Kasumi-1 (cell line): ENCODE measurements at regions not wholly inside any gene's neighbourhood (a gene's known extent, or its start where the extent isn't known, plus 50 kb on each side); places are given as distances from the start of the nearest gene placed in this dataset.
"Not testable (repeated sequence)": the region's sequence is repeated elsewhere in the genome, so short reads cannot be mapped to it uniquely, and the experiment has no call there.

Experiments
- DNase-seq, 2 experiments: peaks; one replicate each; lab custom pipeline; 2025; lab: John Stamatoyannopoulos, UW

DNA sequence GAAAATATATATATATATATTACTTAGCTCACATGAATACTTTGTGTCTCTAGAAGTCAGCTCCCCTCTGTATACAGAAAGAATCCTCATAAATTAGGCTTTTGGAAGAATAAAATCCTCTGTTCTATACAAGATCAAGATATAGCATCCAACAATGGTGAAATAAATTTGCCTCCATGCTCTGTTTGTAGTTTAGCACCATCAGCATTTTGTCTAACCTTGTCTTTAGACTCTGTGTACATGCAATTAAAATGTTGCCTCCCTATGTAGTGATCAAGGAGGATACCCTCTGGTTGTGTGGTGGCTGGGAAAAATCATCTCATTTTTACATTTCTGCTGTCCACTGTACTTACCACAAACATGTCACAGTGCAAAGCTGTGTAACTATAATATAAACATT, 189.7 kb downstream of the C7orf25 start:
- DNase-seq = no peak

- no peak for DNase-seq
Measured at GRCh38 chr7:42720991-42721796, 190.7 kb downstream of the C7orf25 start.

GRCh38 chr7:42720012-42720411, 191.9 kb downstream of the C7orf25 start:
- no peak for DNase-seq

DNA sequence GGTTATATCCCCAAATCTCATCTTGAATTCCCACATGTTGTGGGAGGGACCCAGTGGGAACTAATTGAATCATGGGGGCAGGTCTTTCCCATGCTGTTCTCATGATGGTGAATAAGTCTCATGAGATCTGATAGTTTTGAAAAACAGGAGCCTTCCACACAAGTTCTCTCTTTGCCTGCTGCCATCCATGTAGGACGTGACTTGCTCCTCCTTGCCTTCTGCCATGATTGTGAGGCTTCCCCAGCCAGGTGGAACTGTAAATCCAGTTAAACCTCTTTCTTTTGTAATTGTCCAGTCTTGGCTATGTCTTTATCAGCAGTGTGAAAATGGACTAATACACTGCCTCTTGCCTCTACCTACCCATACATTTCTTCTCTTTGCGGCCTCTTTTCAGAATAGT, 193.4 kb downstream of the C7orf25 start:
- not testable (repeated sequence) for DNase-seq

DNA sequence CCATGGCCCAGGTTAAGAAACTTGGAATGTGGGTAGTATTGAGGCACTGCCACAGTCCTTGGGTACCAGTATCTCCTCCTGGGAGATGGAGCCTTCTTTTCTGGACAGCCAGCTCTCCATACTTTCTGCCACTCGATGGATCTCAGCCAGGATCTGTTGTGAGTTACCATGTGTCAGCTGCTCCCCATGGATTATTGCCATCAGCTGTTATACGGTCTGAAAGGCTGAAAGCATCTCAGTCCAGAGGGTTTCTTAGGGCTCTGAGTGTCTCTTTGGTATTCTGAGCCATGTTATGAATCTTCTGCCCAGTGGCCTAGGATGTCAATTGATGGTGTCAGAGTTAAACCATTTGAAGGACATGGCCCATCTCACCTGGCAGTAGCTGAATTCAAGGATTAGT, 197.5 kb downstream of the C7orf25 start:
- no peak for DNase-seq

DNA sequence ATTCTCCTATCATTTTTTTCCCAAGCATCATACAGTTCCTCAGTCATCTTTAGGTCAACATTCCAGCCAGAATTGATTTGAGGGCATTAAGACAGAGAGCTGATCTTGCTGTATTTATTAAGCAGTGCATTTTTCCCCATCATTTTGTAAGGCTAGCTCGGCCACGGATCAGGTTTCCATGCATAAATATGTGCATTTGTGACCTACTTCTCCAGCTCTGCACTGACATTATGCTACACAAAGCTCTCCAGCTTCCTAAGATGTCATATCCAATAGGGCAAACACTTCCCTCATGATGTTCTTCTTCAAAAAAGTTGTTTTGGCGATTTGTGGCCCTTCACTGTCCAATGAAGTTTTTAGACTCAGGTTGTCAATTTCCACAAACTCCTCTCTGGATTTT, 202.6 kb downstream of the C7orf25 start:
- DNase-seq = no peak

DNA sequence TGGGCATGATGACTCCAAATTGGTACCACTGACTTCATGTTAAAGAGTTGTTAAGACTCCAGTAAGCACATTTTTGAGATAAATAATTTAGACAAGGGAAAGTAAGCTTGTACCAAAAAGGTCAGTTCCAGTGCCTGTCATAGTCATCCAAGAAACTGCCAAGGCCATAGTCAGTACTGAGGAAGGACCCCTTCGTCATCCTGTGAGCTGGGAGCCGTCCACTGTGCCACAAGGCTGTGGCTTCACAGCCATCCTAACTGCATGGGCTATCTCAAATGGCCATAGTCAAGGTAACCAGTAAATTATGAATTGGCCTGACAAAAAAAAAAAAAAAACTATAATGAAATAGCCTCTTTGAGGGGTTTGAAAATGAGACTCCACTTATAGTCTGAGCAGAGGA, 207.2 kb downstream of the C7orf25 start:
- no peak for DNase-seq

DNA sequence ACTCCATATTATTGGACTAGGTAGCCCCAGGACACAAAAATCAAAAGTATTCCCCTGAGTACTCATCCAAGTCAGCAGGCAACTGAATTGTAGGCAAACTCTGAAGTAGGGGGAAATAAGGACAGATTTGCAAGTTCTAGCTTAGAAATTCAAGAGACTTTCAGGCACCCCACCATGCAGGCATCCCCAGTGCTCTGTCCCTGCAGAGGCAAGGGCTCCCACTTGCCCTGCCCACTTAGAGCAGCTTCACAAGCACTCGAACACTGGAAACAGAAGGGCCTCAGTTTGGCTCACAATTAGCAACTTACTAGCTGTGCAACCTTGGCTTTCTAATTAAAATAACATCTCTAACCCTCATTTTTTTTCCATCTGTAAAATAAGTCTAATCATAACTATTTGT, 209.2 kb downstream of the C7orf25 start:
- DNase-seq = no peak

GRCh38 chr7:42700406-42701327, 211.2 kb downstream of the C7orf25 start:
- DNase-seq = no peak

DNA sequence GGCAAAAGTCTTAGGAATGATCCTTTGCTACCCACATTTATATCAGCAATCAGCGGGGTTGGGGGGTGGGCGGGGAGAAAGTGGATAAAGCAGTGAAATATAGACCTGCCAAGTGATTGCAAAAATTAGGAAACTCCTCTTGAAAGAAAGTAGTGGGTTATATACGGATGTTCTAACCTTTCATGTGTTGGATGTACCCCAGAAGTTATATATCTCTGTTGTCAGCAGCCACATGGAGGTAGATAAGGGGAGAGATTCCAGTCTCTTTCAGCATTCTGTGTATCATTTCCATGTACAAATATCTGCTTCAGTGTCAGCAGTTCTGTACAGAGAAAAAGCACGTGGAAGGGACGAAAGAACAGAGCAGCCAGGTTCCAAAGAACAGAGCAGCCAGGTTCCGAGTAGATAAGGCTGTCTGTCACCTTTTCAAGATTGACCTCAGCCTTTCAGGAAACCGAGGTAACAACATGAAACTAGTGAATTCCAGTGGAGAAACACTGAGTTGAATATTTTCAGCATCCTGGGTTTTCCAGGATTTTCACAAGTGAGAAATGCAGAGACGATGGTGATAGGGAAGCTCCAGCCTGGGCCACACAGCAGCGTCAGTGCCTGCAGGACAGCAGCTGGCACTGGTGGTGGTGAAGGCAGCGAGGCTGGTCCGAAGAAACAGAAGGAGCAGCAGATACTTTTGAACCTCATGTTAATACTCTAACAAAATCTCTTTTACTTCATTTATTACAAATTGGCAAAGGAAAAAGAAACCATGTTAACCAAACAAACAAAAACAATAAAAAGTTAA, 212.3 kb downstream of the C7orf25 start:
- DNase-seq = no peak

- no peak for DNase-seq
Measured at GRCh38 chr7:42698600-42699374, 213.1 kb downstream of the C7orf25 start.

DNA sequence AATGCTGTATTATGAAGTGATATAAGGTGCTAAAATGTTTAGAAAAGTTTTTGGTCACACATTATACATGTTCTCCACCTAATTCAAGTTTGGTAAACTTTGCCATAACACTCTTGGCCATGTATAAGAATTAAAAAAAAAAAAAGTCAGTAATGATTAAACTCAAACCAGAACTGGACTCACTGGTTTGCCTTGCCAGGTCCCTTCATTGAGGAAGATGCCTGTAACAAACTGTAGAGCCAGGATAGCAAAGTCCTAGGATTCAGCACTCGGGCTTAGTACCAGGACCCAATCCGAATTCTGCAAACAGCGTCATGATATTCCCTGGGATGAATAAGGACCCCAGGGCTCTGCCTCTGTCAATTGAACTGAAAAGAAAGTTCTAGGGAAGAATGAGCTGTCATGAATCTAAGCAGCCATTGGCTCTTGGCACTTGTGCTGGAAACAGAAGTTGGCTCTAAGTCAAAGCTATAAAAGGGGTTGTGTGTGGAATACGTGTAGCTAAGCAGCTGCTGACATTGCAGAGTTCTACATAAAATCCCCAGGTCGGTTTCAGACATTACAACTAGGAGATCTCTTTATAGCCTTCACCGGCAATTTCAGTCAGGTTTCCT, 216.9 kb downstream of the C7orf25 start:
- no peak for DNase-seq

DNA sequence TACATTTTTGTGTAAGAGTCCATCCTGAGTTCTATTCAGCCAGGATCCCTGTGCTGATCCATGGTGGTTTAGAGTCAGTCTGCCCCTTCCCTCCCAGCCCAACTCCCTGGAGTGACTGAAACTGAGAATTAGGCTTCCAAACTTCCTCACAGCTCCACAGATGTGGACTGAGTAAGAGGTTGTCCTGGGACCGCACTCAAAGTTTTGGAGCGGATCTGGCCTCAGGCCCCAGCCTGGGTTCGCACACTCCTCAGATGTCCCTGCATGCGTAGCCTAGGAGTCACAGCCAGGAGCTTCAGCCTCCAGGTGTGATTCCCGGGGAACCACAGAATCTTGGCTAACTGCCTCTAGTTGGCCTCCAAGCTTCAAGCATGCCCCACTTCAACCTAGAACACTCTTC, 218.1 kb downstream of the C7orf25 start:
- DNase-seq = no peak

GRCh38 chr7:42692621-42693020, 219.2 kb downstream of the C7orf25 start:
- DNase-seq = no peak

- peak; percentile 61 to 77 for DNase-seq
Measured at GRCh38 chr7:42690794-42691639, 220.9 kb downstream of the C7orf25 start.

GRCh38 chr7:42689626-42690025, 222.2 kb downstream of the C7orf25 start:
- DNase-seq = no peak

GRCh38 chr7:42688056-42688371, 223.9 kb downstream of the C7orf25 start:
- DNase-seq = no peak

GRCh38 chr7:42687211-42688055, 224.4 kb downstream of the C7orf25 start:
- no peak for DNase-seq

DNA sequence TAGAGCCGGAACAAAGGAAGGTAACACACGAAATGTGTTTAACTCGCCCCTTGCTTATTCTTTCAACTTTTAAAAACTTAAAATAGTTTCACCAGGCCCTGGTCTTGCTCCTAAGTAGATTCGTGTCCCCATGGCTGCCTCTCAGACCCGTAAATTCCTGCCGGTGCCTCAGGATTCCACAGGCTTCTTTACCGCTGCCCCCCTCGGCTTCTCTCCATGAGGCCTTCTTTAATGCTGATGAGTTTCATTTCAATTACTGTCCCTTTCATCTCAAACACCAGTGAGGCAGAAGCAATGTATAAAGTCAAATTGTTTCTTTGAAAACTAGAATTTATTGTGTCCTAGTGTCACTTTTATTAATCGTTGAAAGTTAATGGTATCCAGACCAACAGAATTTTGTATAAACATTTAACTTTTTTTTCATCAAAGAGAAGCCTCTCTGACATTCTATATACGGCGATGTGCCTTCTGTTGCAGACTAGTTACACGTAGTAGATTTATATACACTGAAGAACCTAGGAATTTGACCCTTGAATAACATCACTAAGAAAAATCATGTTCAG, 225.2 kb downstream of the C7orf25 start:
- no peak for DNase-seq
